Hepatocyte (in vitro differentiated cells): ENCODE measurements at regions not wholly inside any gene's neighbourhood (a gene's known extent, or its start where the extent isn't known, plus 50 kb on each side); places are given as distances from the start of the nearest gene placed in this dataset.

Source experiments
- DNase-seq: peaks from one replicate; pipeline ENCODE4 v3.0.0-alpha.2; 2016; ENCODE audit warnings: low spot score
- H2AFZ ChIP-seq: fragments of 200-600 bp; sonication (generic); 2 replicates; pipeline ENCODE4 v1.6.0; 2016; ENCODE audit warnings: antibody characterized with exemption, mild to moderate bottlenecking
- H3K27ac ChIP-seq: fragments of 200-600 bp; sonication (generic); 2 replicates; pipeline ENCODE4 v1.5.1; 2016; ENCODE audit warnings: mild to moderate bottlenecking
- H3K27me3 ChIP-seq: fragments of 200-600 bp; sonication (generic); 2 replicates; pipeline ENCODE4 v1.6.1; 2016
- H3K36me3 ChIP-seq: fragments of 200-600 bp; sonication (generic); replicated peaks from 2 replicates; pipeline ENCODE4 v1.5.1; 2016; ENCODE audit warnings: low read depth; ENCODE audit not compliant: insufficient read depth
- H3K4me1 ChIP-seq: fragments of 200-600 bp; sonication (generic); 2 replicates; pipeline ENCODE4 v1.5.1; 2016; ENCODE audit warnings: mild to moderate bottlenecking, moderate library complexity; ENCODE audit not compliant: insufficient read depth
- H3K4me2 ChIP-seq: fragments of 200-600 bp; sonication (generic); 2 replicates; pipeline ENCODE4 v1.6.0; 2016
- H3K4me3 ChIP-seq: fragments of 200-600 bp; sonication (generic); 2 replicates; pipeline ENCODE4 v1.5.1; 2016; ENCODE audit warnings: mild to moderate bottlenecking
- H3K79me2 ChIP-seq: fragments of 200-600 bp; sonication (generic); 2 replicates; pipeline ENCODE4 v1.6.0; 2017; ENCODE audit warnings: mild to moderate bottlenecking
- H3K9me2 ChIP-seq: fragments of 200-600 bp; sonication (generic); replicated peaks from 2 replicates; pipeline ENCODE4 v1.6.0; 2017; ENCODE audit warnings: mild to moderate bottlenecking; ENCODE audit not compliant: insufficient read depth
- H3K9me3 ChIP-seq: fragments of 200-600 bp; sonication (generic); 2 replicates; pipeline ENCODE4 v1.5.1; 2016; ENCODE audit warnings: low read depth, mild to moderate bottlenecking
- H4K20me1 ChIP-seq: fragments of 200-600 bp; sonication (generic); 2 replicates; pipeline ENCODE4 v1.6.0; 2016; ENCODE audit warnings: mild to moderate bottlenecking; ENCODE audit not compliant: insufficient read depth, poor library complexity, severe bottlenecking
- EZH2 ChIP-seq: fragments of 200-600 bp; sonication (generic); IDR thresholded peaks from 2 replicates; pipeline ENCODE4 v1.6.1; 2016; ENCODE audit warnings: antibody characterized with exemption, mild to moderate bottlenecking, borderline replicate concordance
- EZH2phosphoT487 ChIP-seq: fragments of 200-600 bp; sonication (generic); IDR thresholded peaks from one replicate; pipeline ENCODE4 v1.6.1; 2018; ENCODE audit warnings: antibody characterized with exemption, mild to moderate bottlenecking, low read depth, moderate library complexity; ENCODE audit not compliant: unreplicated experiment, severe bottlenecking
- WGBS: methylation state at CpG from one replicate; pipeline ENCODE4 v1.1.6; 2016; ENCODE audit warnings: low lambda C conversion rate; ENCODE audit errors: missing lambda C conversion rate; 5-methylcytosine and 5-hydroxymethylcytosine counted together
- TF ChIP-seq, protein P1 (sequence below): fragments of 200-600 bp; sonication (generic); IDR thresholded peaks from 2 replicates; pipeline ENCODE4 v1.5.1; 2016; ENCODE audit warnings: antibody characterized with exemption, mild to moderate bottlenecking; ENCODE audit not compliant: poor library complexity

DNA sequence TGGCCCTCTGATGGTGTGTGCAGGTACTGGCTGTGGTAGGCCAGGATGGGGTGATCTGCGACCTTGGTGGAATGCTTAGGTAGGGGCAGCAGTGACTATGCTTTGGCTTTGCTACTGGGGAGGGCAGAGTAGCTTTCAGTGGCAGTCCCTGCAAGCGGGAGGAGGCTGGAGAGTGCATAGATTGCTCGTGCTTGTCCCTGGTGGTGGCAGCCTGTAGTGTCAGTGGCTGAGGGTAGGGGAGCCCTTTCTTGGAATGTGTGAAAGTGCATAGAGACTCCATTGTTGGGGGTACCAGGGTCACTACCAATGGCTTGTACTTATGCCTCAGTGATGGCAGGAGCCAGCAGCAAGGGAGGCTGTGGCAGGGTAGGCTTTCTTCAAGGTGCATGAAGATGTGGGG, 582.6 kb downstream of the MRPL39 start:
- TF ChIP-seq EZH2 (no peak), EZH2phosphoT487 (no peak)
- TF ChIP-seq, protein P1, sequence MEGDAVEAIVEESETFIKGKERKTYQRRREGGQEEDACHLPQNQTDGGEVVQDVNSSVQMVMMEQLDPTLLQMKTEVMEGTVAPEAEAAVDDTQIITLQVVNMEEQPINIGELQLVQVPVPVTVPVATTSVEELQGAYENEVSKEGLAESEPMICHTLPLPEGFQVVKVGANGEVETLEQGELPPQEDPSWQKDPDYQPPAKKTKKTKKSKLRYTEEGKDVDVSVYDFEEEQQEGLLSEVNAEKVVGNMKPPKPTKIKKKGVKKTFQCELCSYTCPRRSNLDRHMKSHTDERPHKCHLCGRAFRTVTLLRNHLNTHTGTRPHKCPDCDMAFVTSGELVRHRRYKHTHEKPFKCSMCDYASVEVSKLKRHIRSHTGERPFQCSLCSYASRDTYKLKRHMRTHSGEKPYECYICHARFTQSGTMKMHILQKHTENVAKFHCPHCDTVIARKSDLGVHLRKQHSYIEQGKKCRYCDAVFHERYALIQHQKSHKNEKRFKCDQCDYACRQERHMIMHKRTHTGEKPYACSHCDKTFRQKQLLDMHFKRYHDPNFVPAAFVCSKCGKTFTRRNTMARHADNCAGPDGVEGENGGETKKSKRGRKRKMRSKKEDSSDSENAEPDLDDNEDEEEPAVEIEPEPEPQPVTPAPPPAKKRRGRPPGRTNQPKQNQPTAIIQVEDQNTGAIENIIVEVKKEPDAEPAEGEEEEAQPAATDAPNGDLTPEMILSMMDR = no peak
- H3K27me3 ChIP-seq = no peaks in the 10 kb centered on the region
- no peaks in the 10 kb centered on the region for H3K4me1 ChIP-seq
- H3K4me2 ChIP-seq = no peak overlapping the region
- no peaks in the 10 kb centered on the region for H3K79me2 ChIP-seq
- no peak overlapping the region for H3K27ac ChIP-seq
- no peaks in the 10 kb centered on the region for H3K9me2 ChIP-seq
- H2AFZ ChIP-seq = no peak overlapping the region
- no peaks in the 10 kb centered on the region for H4K20me1 ChIP-seq
- no peak overlapping the region for H3K4me3 ChIP-seq
- DNase-seq = no peak
- WGBS = 76% methylated on average over 3 of the region's 3 CpGs
- no peaks in the 10 kb centered on the region for H3K9me3 ChIP-seq
- H3K36me3 ChIP-seq = no peaks in the 10 kb centered on the region

GRCh38 chr21:25005388-25005787, 601.9 kb downstream of the MRPL39 start:
- no peak overlapping the region for H2AFZ ChIP-seq
- H3K4me3 ChIP-seq = no peak overlapping the region
- no peaks in the 10 kb centered on the region for H3K27me3 ChIP-seq
- no peaks in the 10 kb centered on the region for H4K20me1 ChIP-seq
- DNase-seq = no peak
- no peaks in the 10 kb centered on the region for H3K9me3 ChIP-seq
- H3K36me3 ChIP-seq = no peaks in the 10 kb centered on the region
- no peaks in the 10 kb centered on the region for H3K79me2 ChIP-seq
- TF ChIP-seq, protein P1 = no peak
- no peaks in the 10 kb centered on the region for H3K4me1 ChIP-seq
- no peak overlapping the region for H3K27ac ChIP-seq
- no peak overlapping the region for H3K4me2 ChIP-seq
- no peaks in the 10 kb centered on the region for H3K9me2 ChIP-seq
- 83% methylated on average over 7 of the region's 7 CpGs for WGBS

DNA sequence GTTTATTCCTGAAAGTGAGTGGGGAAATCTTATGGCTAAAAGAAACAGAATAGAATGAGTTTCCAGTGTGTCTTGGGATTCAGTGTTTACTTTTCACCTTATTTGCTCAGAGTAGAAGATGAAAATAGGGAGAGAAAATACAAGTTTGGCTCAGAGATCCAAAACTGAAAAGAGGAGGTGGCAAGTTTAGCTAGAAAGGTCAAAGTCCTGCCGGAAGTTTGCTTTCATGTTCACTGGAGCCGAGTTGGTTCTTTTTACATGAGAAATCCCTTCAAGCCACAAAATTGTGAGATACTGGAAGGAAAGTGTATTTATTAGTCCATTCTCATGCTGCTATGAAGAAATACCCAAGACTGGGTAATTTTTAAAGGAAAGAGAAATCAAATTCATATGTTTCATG, 604.6 kb downstream of the MRPL39 start:
- no peaks in the 10 kb centered on the region for H3K27me3 ChIP-seq
- no peak overlapping the region for H2AFZ ChIP-seq
- H3K27ac ChIP-seq = no peak overlapping the region
- no peak overlapping the region for H3K4me2 ChIP-seq
- DNase-seq = no peak
- no peaks in the 10 kb centered on the region for H3K9me3 ChIP-seq
- H3K4me1 ChIP-seq = no peaks in the 10 kb centered on the region
- H4K20me1 ChIP-seq = no peaks in the 10 kb centered on the region
- H3K9me2 ChIP-seq = no peaks in the 10 kb centered on the region
- TF ChIP-seq, protein P1 = no peak
- no peak for TF ChIP-seq EZH2phosphoT487
- no peak for TF ChIP-seq EZH2
- WGBS = 73% methylated on average over 2 of the region's 2 CpGs
- no peak overlapping the region for H3K4me3 ChIP-seq
- H3K79me2 ChIP-seq = no peaks in the 10 kb centered on the region
- no peaks in the 10 kb centered on the region for H3K36me3 ChIP-seq

- no peak overlapping the region for H3K27ac ChIP-seq
- H3K36me3 ChIP-seq = no peaks in the 10 kb centered on the region
- H3K4me1 ChIP-seq = no peaks in the 10 kb centered on the region
- TF ChIP-seq, protein P1 = no peak
- H2AFZ ChIP-seq = no peak overlapping the region
- no peak for DNase-seq
- H3K4me2 ChIP-seq = no peak overlapping the region
- WGBS = 54% methylated on average over 3 of the region's 3 CpGs
- no peaks in the 10 kb centered on the region for H3K27me3 ChIP-seq
- no peaks in the 10 kb centered on the region for H3K9me2 ChIP-seq
- H3K9me3 ChIP-seq = no peaks in the 10 kb centered on the region
- H4K20me1 ChIP-seq = no peaks in the 10 kb centered on the region
- H3K4me3 ChIP-seq = no peak overlapping the region
- no peaks in the 10 kb centered on the region for H3K79me2 ChIP-seq
These were observed 612.1 kb downstream of the MRPL39 start for GRCh38 chr21:24995216-24995615.
